Endothelial cell of umbilical vein (primary cell): ENCODE measurements at regions not wholly inside any gene's neighbourhood (a gene's known extent, or its start where the extent isn't known, plus 50 kb on each side); places are given as distances from the start of the nearest gene placed in this dataset.

ENCODE experiments used
- BruUV-seq: library from RNA; stranded (reverse); fragments of 400-500 nt; replicated peaks from 2 replicates; lab custom pipeline; 2021; lab: Mats Ljungman, UMichigan
- CTCF ChIA-PET: fragments of 300-600, 350-600 bp; sonication (Branson Sonifier 250); formaldehyde crosslinking; loops from one replicate; lab custom pipeline; 2021; ENCODE audit warnings: antibody characterized with exemption, inconsistent platforms; lab: Charles Lee
- POLR2A ChIA-PET: fragments of 300-600, 350-600 bp; sonication (Branson Sonifier 250); formaldehyde crosslinking; loops from one replicate; lab custom pipeline; 2021; ENCODE audit warnings: antibody characterized with exemption, inconsistent platforms; lab: Charles Lee
- DNase-seq: peaks from one replicate; pipeline ENCODE4 v3.0.0-alpha.2; 2011; ENCODE audit warnings: low read depth, low spot score
- FAIRE-seq: peaks from 2 replicates; lab custom pipeline; 2011; peaks lifted over from hg19 to GRCh38; lab: Jason Lieb, UNC
- H2AFZ ChIP-seq: 2 replicates; pipeline ENCODE4 v1.6.0; 2012; ENCODE audit warnings: low read depth, low read length, control low read depth, inconsistent platforms
- H3K27ac ChIP-seq: 2 replicates; pipeline ENCODE4 v1.5.1; 2011; ENCODE audit warnings: low read depth, mild to moderate bottlenecking, control low read depth, low read length, moderate library complexity; ENCODE audit not compliant: insufficient read depth
- H3K27me3 ChIP-seq, 2 experiments: 2 replicates each; pipeline versions ENCODE4 v1.6.0 to v1.6.1; 2011; ENCODE audit warnings: low read length in 2 of 2, mixed read lengths in 1 of 2; ENCODE audit not compliant: control insufficient read depth in 2 of 2, insufficient read depth in 2 of 2
- H3K36me3 ChIP-seq, 2 experiments: 2 replicates in 1 of 2; 3 replicates in 1 of 2; pipeline ENCODE4 v1.5.1; 2011; ENCODE audit warnings: low read length in 2 of 2, mild to moderate bottlenecking in 1 of 2, moderate library complexity in 1 of 2; ENCODE audit not compliant: control insufficient read depth in 2 of 2, insufficient read depth in 2 of 2; ENCODE audit errors: extremely low read depth in 1 of 2
- H3K4me1 ChIP-seq: 3 replicates; pipeline ENCODE4 v1.5.1; 2011; ENCODE audit warnings: mild to moderate bottlenecking, low read length; ENCODE audit not compliant: control insufficient read depth, insufficient read depth; ENCODE audit errors: extremely low read depth
- H3K4me2 ChIP-seq: 2 replicates; pipeline ENCODE4 v1.6.1; 2011; ENCODE audit warnings: low read length, control low read depth, mixed read lengths; ENCODE audit not compliant: insufficient read depth
- H3K4me3 ChIP-seq, 3 experiments: fragments of 200-600 bp in 1 of 3; sonication (generic), shearing (Covaris generic) in 1 of 3; replicated peaks in 1 of 3; 2 replicates each; pipeline ENCODE4 v1.5.1; 2011 to 2016; ENCODE audit warnings: control low read depth in 3 of 3, low read length in 3 of 3, mild to moderate bottlenecking in 2 of 3, inconsistent platforms in 1 of 3, low read depth in 1 of 3, moderate library complexity in 1 of 3; ENCODE audit not compliant: insufficient read depth in 1 of 3
- H3K79me2 ChIP-seq: 2 replicates; pipeline ENCODE4 v1.6.0; 2012; ENCODE audit warnings: low read length, inconsistent platforms; ENCODE audit not compliant: control insufficient read depth, insufficient read depth
- H3K9ac ChIP-seq: replicated peaks from 2 replicates; pipeline ENCODE3; 2011; ENCODE audit warnings: low read length, control low read depth; ENCODE audit not compliant: insufficient read depth; ENCODE audit errors: extremely low read depth
- H3K9me1 ChIP-seq: replicated peaks from 3 replicates; pipeline ENCODE4 v1.6.0; 2011; ENCODE audit warnings: mild to moderate bottlenecking, low read length; ENCODE audit not compliant: control insufficient read depth, insufficient read depth; ENCODE audit errors: extremely low read depth
- H3K9me3 ChIP-seq: replicated peaks from 2 replicates; pipeline ENCODE4 v1.5.1; 2012; ENCODE audit warnings: low read length, inconsistent platforms; ENCODE audit not compliant: control insufficient read depth, insufficient read depth
- H4K20me1 ChIP-seq: replicated peaks from 2 replicates; pipeline ENCODE3; 2011; ENCODE audit warnings: mild to moderate bottlenecking, low read length; ENCODE audit not compliant: control insufficient read depth, insufficient read depth; ENCODE audit errors: extremely low read depth
- EZH2 ChIP-seq: IDR thresholded peaks from 2 replicates; pipeline ENCODE4 v1.6.1; 2012; ENCODE audit warnings: borderline replicate concordance, low read depth, mild to moderate bottlenecking, moderate library complexity, low read length, inconsistent platforms; ENCODE audit not compliant: severe bottlenecking
- FOS ChIP-seq: IDR thresholded peaks from 2 replicates; pipeline ENCODE4 v1.6.1; 2011; ENCODE audit warnings: mild to moderate bottlenecking, low read length, moderate library complexity, borderline replicate concordance; ENCODE audit not compliant: insufficient read depth
- GATA2 ChIP-seq: IDR thresholded peaks from 2 replicates; pipeline ENCODE4 v1.7.0; 2011; ENCODE audit warnings: low read depth, mild to moderate bottlenecking, moderate library complexity, mixed read lengths, low read length; ENCODE audit not compliant: insufficient read length, insufficient read depth
- JUN ChIP-seq: IDR thresholded peaks from 2 replicates; pipeline ENCODE4 v1.6.1; 2011; ENCODE audit warnings: borderline replicate concordance, low read depth; ENCODE audit not compliant: insufficient read length, insufficient read depth
- MYC ChIP-seq: IDR thresholded peaks from one replicate; pipeline ENCODE4 v1.6.1; 2011; ENCODE audit warnings: mild to moderate bottlenecking, low read depth, low read length
- POLR2A ChIP-seq: IDR thresholded peaks from 2 replicates; pipeline ENCODE4 v1.6.1; 2012; ENCODE audit warnings: low read depth, mild to moderate bottlenecking, control low read depth, low read length
- POLR2AphosphoS5 ChIP-seq: IDR thresholded peaks from 2 replicates; pipeline ENCODE4 v1.6.1; 2012; ENCODE audit warnings: low read depth, mild to moderate bottlenecking, control low read depth, low read length, moderate library complexity; ENCODE audit not compliant: insufficient read depth
- dilution Hi-C: fragments of 300-500 bp; cut with MboI; formaldehyde crosslinking; loops from one replicate; pipeline ENCODE4 v1.15.0; 2019; ENCODE audit warnings: low sequenced_read_pairs; ENCODE audit not compliant: extremely low pct_ligation_motif_present
- intact Hi-C: fragments of 100-400 bp; cut with micrococcal nuclease; formaldehyde crosslinking; loops from one replicate; pipeline ENCODE4 v1.10.0; 2022
- TF ChIP-seq, protein P1 (sequence below), 2 donors: IDR thresholded peaks; 1 replicate in 1 of 2; 2 replicates in 1 of 2; pipeline ENCODE4 v1.5.1; 2011; ENCODE audit warnings: low read length in 2 of 2, mild to moderate bottlenecking in 2 of 2, moderate library complexity in 2 of 2, control low read depth in 1 of 2, inconsistent platforms in 1 of 2, low read depth in 1 of 2; ENCODE audit not compliant: insufficient read depth in 1 of 2; ENCODE audit errors: extremely low read depth in 1 of 2
- TF ChIP-seq, protein P2 (sequence below): IDR thresholded peaks from 2 replicates; pipeline ENCODE4 v1.6.1; 2011; ENCODE audit not compliant: insufficient read depth, insufficient read length

DNA sequence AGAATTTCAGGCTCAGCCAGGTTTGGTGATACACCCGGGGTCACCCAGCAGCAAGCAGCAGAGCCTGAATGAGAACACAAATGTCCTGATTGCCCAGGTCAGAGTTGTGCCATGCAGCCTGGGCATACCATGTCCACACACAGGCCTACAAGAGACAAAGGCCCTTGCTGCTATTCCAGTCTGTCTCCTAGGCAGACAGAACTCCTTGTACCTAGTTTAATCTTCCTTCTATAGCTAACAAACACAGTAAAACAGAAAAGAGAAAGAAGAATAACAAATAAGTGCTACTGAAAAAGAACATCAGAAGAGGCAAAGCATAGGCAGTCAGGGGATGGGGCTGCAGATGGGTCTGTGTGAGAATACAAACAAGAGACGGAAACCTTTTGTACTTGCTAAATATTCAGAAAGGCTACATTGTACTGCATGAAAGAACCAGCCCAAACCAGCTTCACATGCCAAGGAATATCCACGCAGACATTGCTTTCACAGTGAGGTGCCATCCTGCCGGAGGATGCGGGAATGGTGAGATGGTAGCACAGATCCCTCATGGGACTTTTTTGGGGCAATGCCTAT lies 401.7 kb downstream of the OMA1 start:
- TF ChIP-seq, protein P1, sequence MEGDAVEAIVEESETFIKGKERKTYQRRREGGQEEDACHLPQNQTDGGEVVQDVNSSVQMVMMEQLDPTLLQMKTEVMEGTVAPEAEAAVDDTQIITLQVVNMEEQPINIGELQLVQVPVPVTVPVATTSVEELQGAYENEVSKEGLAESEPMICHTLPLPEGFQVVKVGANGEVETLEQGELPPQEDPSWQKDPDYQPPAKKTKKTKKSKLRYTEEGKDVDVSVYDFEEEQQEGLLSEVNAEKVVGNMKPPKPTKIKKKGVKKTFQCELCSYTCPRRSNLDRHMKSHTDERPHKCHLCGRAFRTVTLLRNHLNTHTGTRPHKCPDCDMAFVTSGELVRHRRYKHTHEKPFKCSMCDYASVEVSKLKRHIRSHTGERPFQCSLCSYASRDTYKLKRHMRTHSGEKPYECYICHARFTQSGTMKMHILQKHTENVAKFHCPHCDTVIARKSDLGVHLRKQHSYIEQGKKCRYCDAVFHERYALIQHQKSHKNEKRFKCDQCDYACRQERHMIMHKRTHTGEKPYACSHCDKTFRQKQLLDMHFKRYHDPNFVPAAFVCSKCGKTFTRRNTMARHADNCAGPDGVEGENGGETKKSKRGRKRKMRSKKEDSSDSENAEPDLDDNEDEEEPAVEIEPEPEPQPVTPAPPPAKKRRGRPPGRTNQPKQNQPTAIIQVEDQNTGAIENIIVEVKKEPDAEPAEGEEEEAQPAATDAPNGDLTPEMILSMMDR (IDR thresholded peaks at IDR 0.05; ENCODE audit: extremely low read depth in 1 of 2, insufficient read depth in 1 of 2, low read depth in 1 of 2, low read length in 2 of 2) = no peak
- TF ChIP-seq MYC (no peak), JUN (no peak), EZH2 (no peak), FOS (no peak), POLR2AphosphoS5 (no peak), GATA2 (no peak), POLR2A (no peak)
- TF ChIP-seq, protein P2, sequence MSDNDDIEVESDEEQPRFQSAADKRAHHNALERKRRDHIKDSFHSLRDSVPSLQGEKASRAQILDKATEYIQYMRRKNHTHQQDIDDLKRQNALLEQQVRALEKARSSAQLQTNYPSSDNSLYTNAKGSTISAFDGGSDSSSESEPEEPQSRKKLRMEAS = no peak
- Histone ChIP-seq H3K4me1 (no peaks in the 10 kb centered on the region), H3K27me3 (no peaks in the 10 kb centered on the region), H3K4me2 (no peak overlapping the region), H3K9ac (no peak overlapping the region), H4K20me1 (no peaks in the 10 kb centered on the region), H3K9me3 (peaks cover 2% of the 10 kb centered on the region), H3K9me1 (no peaks in the 10 kb centered on the region), H3K36me3 (no peaks in the 10 kb centered on the region), H3K4me3 (no peak overlapping the region), H3K79me2 (no peaks in the 10 kb centered on the region), H3K27ac (no peak overlapping the region), H2AFZ (no peak overlapping the region)
- FAIRE-seq (no peak), DNase-seq (no peak)
- CTCF ChIA-PET = no interaction called here
- intact Hi-C loops = no loop called here
- dilution Hi-C loops = no loop called here
- POLR2A ChIA-PET = no interaction called here
- no TSS peak for BruUV-seq
